SJSA1 (cell line): ENCODE measurements at regions not wholly inside any gene's neighbourhood (a gene's known extent, or its start where the extent isn't known, plus 50 kb on each side); places are given as distances from the start of the nearest gene placed in this dataset.

ENCODE experiments used
- DNase-seq, 2 experiments: peaks; one replicate each; pipeline ENCODE4 v3.0.0-alpha.2; 2015 to 2020; ENCODE audit warnings: low spot score in 2 of 2, low read depth in 1 of 2
- H3K27ac ChIP-seq: fragments of 250-450 bp; sonication (Bioruptor Pico); 2 replicates; pipeline ENCODE4 v1.5.1; 2020; ENCODE audit warnings: mild to moderate bottlenecking, moderate library complexity
- H3K27me3 ChIP-seq: fragments of 250-450 bp; sonication (Bioruptor Pico); replicated peaks from 2 replicates; pipeline ENCODE4 v1.5.1; 2020; ENCODE audit warnings: mild to moderate bottlenecking, moderate library complexity
- H3K36me3 ChIP-seq: fragments of 250-450 bp; sonication (Bioruptor Pico); 2 replicates; pipeline ENCODE4 v1.5.1; 2020; ENCODE audit warnings: mild to moderate bottlenecking
- H3K4me1 ChIP-seq: fragments of 250-450 bp; sonication (Bioruptor Pico); replicated peaks from 2 replicates; pipeline ENCODE4 v1.6.1; 2021; ENCODE audit warnings: mild to moderate bottlenecking
- H3K4me3 ChIP-seq: fragments of 250-450 bp; sonication (Bioruptor Pico); 2 replicates; pipeline ENCODE4 v1.5.1; 2020; ENCODE audit warnings: mild to moderate bottlenecking
- H3K9me3 ChIP-seq: fragments of 250-450 bp; sonication (Bioruptor Pico); replicated peaks from 2 replicates; pipeline ENCODE4 v1.5.1; 2020; ENCODE audit warnings: mild to moderate bottlenecking

DNA sequence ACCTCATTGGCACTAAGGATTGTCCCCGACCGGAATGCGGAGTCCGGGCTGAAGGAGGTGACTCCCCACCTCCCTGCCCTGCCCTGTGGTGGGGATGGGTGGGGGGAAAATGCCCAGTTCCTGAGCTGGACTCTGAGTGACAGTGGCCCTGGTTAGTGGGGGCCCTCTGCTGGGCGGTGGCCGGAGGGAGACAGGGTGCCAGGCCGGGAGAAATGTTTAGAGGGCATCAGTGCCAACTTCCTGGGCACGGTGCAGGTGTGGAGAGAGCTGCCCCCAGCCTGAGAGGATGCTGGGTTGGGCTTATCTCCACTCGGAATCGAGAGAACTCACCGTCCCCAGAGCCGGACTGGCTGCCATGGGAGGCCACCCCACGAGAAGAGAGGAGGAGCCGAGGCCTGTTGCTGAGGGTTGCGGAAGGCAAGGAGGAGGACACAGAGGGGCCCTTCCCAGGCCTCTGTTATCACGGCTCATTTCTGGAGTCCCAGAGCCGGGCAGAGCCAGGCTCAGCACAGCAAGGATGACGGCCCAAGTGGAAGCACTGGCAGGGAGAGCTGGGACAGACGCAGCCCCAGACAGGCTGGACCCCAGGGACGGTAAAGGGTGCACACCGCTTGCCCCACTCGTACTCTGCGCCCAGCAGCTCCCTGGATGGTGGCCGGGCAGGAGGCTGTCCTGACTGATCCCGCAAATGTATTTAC, 156.7 kb downstream of the KIF26A start:
- no peaks in the 10 kb centered on the region for H3K9me3 ChIP-seq
- no peaks in the 10 kb centered on the region for H3K36me3 ChIP-seq
- no peak overlapping the region for H3K27ac ChIP-seq
- no peaks in the 10 kb centered on the region for H3K27me3 ChIP-seq
- no peaks in the 10 kb centered on the region for H3K4me1 ChIP-seq
- no peak overlapping the region for H3K4me3 ChIP-seq
- DNase-seq, result no peak

DNA sequence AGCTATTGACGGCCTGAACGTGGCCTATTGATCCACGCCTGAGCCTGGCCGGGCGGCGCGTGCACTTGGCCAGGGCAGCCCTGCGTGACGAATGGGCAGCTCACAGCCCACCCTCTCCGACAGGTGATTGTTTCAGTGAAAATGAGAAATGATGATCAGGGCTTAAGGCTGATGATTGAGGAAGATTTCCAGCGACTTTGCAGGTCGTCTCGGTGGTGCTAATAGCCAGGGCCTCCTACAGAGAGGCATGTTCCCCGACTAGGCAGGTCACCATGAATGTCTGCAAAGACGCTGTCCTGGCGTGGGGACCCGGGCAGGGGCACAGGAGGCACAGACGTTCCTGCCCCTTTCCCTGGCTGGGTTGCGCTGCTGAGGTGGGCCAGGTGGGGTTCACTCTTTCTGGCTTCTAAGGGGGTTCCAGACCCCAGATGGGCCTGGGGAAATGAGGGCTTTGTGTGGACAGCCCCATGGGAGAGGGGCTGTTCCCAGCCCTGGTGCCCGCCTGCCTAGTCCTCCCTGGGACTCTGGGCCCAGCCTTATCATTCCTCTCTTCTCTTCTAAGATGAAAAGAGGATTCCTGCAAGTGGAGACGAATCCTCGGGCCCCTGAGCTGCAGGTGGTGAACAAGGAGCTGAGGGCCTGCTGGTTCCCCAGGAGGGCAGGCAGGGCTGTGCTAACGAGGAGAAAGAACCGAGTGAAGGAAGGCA, 157.4 kb downstream of the KIF26A start:
- no peak overlapping the region for H3K4me3 ChIP-seq
- H3K27ac ChIP-seq, result no peak overlapping the region
- no peaks in the 10 kb centered on the region for H3K27me3 ChIP-seq
- no peaks in the 10 kb centered on the region for H3K9me3 ChIP-seq
- H3K4me1 ChIP-seq, result no peaks in the 10 kb centered on the region
- no peaks in the 10 kb centered on the region for H3K36me3 ChIP-seq
- DNase-seq, result no peak

GRCh38 chr14:104296388-104297312, 158.3 kb downstream of the KIF26A start:
- no peaks in the 10 kb centered on the region for H3K4me1 ChIP-seq
- H3K9me3 ChIP-seq, result no peaks in the 10 kb centered on the region

DNA sequence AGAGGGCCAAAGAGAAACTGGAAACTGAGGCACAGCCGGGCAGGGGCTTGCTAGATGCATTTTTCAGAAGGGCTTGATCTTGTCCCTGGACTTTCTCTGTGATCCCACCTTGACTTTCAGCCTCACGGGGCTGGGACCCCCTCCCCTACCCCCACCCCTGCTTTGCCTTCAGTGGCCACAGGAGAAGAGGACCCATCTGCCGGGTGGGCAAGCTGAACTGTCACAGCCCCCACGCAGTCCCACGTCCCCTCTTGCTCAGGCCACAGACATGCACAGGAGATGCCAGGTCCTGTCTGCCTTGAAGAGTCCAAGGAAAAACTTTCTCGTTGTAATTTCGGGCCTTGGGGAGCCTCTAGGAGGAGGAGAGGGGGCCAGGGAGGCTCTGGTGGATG, 158.9 kb downstream of the KIF26A start:
- H3K4me1 ChIP-seq, result no peaks in the 10 kb centered on the region
- no peaks in the 10 kb centered on the region for H3K9me3 ChIP-seq

More at GRCh38 chr14:104296388-104297312, 158.3 kb downstream of the KIF26A start:
- no peak for DNase-seq
- H3K4me3 ChIP-seq, result no peak overlapping the region
- H3K36me3 ChIP-seq, result no peaks in the 10 kb centered on the region
- H3K27ac ChIP-seq, result no peak overlapping the region
- H3K27me3 ChIP-seq, result no peaks in the 10 kb centered on the region

GRCh38 chr14:104297721-104298401, 159.5 kb downstream of the KIF26A start:
- DNase-seq, result no peak
- Histone ChIP-seq H3K27me3 (no peaks in the 10 kb centered on the region), H3K4me3 (no peak overlapping the region), H3K36me3 (no peaks in the 10 kb centered on the region), H3K4me1 (no peaks in the 10 kb centered on the region), H3K27ac (no peak overlapping the region), H3K9me3 (no peaks in the 10 kb centered on the region)

More for the DNA sequence above, 158.9 kb downstream of the KIF26A start:
- DNase-seq, result no peak
- H3K27ac ChIP-seq, result no peak overlapping the region
- no peaks in the 10 kb centered on the region for H3K27me3 ChIP-seq
- no peak overlapping the region for H3K4me3 ChIP-seq
- H3K36me3 ChIP-seq, result no peaks in the 10 kb centered on the region

GRCh38 chr14:104298458-104298857, 160.1 kb downstream of the KIF26A start:
- DNase-seq, result no peak
- Histone ChIP-seq H3K4me3 (no peak overlapping the region), H3K36me3 (no peaks in the 10 kb centered on the region), H3K27me3 (no peaks in the 10 kb centered on the region), H3K27ac (no peak overlapping the region), H3K9me3 (no peaks in the 10 kb centered on the region), H3K4me1 (no peaks in the 10 kb centered on the region)

DNA sequence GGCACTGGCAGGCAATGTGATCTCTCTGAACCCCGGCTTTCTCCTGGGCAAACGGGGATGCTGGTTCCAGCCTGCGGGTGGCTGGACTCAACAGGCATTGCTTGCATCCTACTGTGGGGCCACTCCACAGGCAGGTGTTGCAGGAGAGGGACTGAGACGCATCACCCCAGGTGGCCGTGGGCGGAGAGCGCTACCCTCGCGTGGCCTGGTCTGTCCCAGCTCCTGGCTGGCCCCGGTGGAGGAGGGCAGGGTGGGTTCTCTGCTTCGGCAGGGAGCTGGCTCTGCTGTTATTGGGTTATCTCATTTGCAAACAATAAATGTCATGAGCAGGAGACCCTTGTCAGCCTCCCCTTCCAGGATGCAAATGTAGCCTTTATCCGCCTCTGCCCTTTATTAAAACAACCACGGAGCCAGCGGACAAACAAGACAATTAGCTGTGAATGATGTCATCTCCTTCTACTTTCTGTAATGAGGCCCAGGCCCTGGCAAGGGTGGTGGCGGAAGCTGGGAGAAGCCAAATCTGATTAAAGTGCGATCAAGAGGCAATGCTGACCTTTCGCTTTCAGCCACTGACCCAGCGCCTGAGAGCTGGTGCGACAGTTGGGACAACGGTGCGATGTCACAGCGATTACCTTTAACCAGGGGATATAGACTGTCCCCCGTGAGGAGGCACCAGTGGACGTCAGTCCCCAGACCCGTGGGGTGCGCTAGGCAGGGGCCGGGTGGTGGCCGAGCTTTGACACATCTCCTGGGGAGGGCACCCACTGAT, 161.8 kb downstream of the KIF26A start:
- Histone ChIP-seq H3K27me3 (no peaks in the 10 kb centered on the region), H3K4me3 (no peak overlapping the region), H3K9me3 (no peaks in the 10 kb centered on the region), H3K36me3 (no peaks in the 10 kb centered on the region), H3K4me1 (no peaks in the 10 kb centered on the region), H3K27ac (no peak overlapping the region)
- no peak for DNase-seq

DNA sequence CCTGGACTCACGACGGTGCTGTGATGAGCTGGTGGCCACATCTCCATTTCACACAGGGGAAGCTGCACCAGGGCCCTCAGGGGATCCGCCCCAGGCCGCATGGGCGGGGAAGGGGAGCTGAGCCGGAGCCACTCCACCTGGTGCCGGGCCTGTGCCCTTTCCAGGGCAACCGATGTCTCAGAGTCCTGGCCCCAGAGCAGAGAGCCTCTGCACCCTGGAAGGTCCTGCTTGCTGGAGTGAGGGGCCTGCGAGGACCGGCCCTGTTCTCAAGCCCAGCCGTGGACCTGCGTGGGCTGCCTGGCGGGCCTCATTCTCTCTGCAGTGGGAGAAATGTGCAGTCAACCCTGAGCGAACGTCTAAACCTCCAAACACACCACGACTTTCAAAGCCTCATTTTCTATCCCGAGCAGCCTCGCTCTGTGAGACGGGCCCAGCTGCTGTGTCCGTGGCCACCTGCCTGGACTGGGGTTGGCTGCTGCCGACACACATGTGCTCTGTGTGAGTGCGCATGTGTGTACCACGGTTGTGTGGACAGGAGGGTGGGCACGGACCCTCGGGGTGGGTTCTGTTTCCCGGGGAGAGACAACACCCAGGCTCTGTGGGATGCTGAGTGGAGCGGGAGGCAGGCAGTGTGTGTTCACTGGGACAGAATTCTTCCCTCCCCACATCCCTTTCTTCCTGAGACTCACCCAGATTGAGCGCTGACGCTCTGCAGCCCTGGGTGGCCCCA, 163.5 kb downstream of the KIF26A start:
- Histone ChIP-seq H3K27ac (no peak overlapping the region), H3K4me1 (no peaks in the 10 kb centered on the region)

GRCh38 chr14:104302794-104303405, 164.5 kb downstream of the KIF26A start:
- Histone ChIP-seq H3K36me3 (no peaks in the 10 kb centered on the region), H3K9me3 (no peaks in the 10 kb centered on the region), H3K27me3 (no peaks in the 10 kb centered on the region), H3K4me1 (no peaks in the 10 kb centered on the region), H3K27ac (no peak overlapping the region), H3K4me3 (no peak overlapping the region)
- no peak for DNase-seq

More for the DNA sequence above, 163.5 kb downstream of the KIF26A start:
- H3K4me3 ChIP-seq, result no peak overlapping the region
- H3K9me3 ChIP-seq, result no peaks in the 10 kb centered on the region
- no peak for DNase-seq
- no peaks in the 10 kb centered on the region for H3K36me3 ChIP-seq
- H3K27me3 ChIP-seq, result no peaks in the 10 kb centered on the region

- Histone ChIP-seq H3K27me3 (no peaks in the 10 kb centered on the region), H3K9me3 (no peaks in the 10 kb centered on the region), H3K4me3 (no peak overlapping the region), H3K27ac (no peak overlapping the region), H3K36me3 (no peaks in the 10 kb centered on the region), H3K4me1 (no peaks in the 10 kb centered on the region)
- no peak for DNase-seq
Observed at GRCh38 chr14:104303705-104304425, 165.5 kb downstream of the KIF26A start.

DNA sequence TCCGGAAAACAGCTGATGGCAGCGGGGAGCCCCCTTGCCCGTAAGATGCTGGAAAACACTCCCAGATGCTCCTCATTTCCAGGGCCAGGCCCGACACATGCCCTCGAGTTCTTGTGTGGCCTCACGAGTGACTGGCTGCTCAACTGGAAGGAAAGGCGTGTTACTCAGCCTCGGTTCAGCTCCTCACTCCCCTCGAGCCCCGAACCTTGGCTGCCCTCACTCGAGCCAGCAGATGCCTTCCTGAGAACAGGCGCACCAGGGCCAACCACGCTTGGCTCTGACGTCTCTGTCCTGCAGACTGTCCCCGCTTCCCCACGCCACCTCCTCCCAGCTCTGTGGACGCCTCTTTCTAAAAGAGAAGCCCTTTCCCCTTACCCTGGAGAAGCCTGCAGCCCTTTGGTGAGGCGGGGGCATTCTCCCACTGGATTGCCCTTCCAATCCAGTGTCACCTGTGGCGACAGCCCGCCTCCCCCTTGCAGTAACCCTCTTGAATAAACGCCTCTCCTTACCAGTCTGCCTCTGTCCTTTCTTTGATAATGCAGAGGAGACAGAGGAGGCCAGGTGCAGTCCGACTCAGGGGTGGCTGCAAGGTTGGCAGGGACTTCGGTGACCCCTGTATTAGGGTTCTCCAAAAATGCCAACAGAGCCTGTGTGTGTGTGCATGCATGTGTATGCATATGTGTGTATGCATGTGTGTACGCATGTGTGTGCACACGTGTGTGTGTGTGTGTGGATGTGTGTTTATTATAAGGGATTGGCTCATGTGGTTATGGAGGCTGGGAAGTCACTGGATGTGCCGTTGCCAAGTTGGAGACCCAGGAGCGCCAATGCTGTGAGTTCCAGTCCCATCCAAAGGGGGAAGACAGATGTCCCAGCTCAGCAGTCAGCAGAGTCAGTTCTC, 166.3 kb downstream of the KIF26A start:
- Histone ChIP-seq H3K27me3 (no peaks in the 10 kb centered on the region), H3K36me3 (no peaks in the 10 kb centered on the region), H3K4me1 (no peaks in the 10 kb centered on the region), H3K4me3 (no peak overlapping the region), H3K27ac (no peak overlapping the region), H3K9me3 (no peaks in the 10 kb centered on the region)
- no peak for DNase-seq
